Erythroblast (primary cell): ENCODE measurements at regions not wholly inside any gene's neighbourhood (a gene's known extent, or its start where the extent isn't known, plus 50 kb on each side); places are given as distances from the start of the nearest gene placed in this dataset.
"Not testable (repeated sequence)": the region's sequence is repeated elsewhere in the genome, so short reads cannot be mapped to it uniquely, and the experiment has no call there.

ENCODE experiments used
- DNase-seq, 2 experiments: peaks; one replicate each; lab custom pipeline; 2025; lab: John Stamatoyannopoulos, UW
- GATA1 ChIP-seq: IDR thresholded peaks from 2 replicates; pipeline ENCODE4 v1.6.1; 2011; ENCODE audit warnings: low read depth, mild to moderate bottlenecking, control low read depth, low read length, moderate library complexity
- POLR2A ChIP-seq: IDR thresholded peaks from 2 replicates; pipeline ENCODE4 v1.6.1; 2011; ENCODE audit warnings: mild to moderate bottlenecking, low read length

DNA sequence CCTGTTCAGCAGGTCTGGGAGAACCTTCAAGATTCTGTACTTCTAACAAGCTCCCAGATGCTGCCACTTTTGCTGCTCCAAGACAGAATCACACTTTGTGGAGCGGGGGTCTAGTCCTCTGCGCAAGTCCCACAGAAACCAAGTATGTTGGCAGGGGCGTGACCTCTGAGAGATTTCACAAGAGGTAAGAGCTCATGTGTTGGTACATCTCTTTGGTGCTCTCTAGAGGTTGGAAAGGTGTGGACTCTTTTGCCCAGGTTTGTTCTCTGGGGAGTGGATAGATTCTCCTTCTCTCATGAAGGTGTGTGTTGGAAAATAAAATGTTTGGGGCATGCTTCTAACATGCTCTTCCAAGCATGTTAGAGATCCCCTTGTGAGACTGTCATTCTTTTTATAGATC lies 340.9 kb upstream of the IRAK1BP1 start:
- no peak for DNase-seq
- TF ChIP-seq GATA1 = no peak
- no peak for TF ChIP-seq POLR2A

DNA sequence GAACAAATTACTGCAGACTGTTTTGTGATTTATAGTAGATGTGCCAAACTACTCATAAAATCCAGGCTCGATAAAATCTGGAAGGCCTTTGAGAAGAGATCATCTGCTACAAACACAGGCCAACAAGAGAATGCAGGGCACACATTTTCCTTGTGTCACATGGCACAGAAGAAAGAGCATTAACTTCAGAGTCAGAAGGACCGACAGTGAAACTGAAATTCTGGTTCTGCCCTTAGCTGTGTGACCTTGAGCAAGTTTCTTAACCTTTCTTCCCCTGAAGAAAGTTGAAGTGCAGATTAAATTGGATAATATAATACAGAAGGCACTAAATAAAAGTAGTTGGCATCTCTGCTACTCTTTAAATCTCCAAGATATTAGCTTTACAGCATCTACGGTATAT lies 338.4 kb upstream of the IRAK1BP1 start:
- no peak for DNase-seq
- no peak for TF ChIP-seq GATA1
- no peak for TF ChIP-seq POLR2A

GRCh38 chr6:78530208-78530607 lies 337.1 kb upstream of the IRAK1BP1 start:
- no peak for DNase-seq
- TF ChIP-seq GATA1 (no peak), POLR2A (no peak)

GRCh38 chr6:78533426-78533825 lies 333.9 kb upstream of the IRAK1BP1 start:
- TF ChIP-seq GATA1 (no peak), POLR2A (no peak)

DNA sequence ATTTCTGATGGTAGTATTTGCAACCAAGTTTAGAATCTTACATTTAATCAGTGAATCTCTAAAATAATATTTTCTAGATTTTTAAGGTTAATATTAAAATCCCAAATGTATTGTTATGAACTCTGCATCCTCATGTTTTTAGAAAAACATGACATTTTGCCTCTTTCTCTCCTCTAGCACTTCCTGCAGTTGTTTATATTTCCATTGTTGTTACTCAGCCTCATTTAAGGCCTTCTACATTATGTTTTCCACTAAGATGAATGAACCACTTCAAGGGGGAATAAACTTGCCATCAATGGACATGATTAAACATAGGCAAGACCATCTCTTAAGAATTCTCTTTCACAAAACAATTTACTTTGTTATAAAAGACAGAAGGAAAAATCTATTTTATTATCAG lies 333.5 kb upstream of the IRAK1BP1 start:
- no peak for TF ChIP-seq GATA1
- TF ChIP-seq POLR2A = no peak
- no peak for DNase-seq

More at GRCh38 chr6:78533426-78533825, 333.9 kb upstream of the IRAK1BP1 start:
- no peak for DNase-seq

DNA sequence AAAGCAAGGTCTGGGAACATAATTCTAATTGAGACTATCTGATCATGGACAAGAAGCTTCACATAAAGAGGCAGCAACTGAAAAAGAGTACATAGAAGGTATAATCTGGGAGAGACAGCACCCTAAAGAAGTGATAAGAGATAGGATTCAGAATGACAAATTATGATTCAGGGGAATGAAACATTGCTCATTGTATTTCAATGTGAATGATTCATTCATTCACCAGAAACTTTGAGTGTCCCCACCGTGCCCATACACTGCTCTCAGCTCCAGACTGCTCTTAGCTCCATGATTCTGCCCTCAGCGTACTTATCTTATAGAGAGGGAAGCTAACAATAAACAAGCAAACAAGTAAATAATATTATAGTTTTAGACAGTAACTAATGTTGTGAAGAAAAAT lies 329.3 kb upstream of the IRAK1BP1 start:
- no peak for DNase-seq
- TF ChIP-seq POLR2A = no peak

GRCh38 chr6:78547636-78548035 lies 319.7 kb upstream of the IRAK1BP1 start:
- not testable (repeated sequence) for DNase-seq

DNA sequence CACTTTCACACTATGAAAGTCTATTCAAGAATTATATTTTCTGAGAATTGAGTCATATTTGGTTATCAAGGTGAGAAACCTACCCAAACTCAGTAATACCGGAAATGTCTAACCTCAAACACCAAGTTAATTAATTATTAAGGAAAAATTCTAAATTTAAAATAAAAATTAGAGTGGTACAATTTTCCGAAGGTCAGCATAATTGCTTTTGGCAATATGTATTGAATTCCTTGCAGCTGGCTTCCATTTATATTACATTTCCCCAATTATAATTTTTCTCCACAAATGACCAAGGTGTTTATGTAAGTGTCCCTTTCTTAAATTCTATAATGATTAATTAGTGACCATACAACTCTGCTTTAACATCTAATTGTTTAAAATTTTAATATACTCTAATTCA lies 316.0 kb upstream of the IRAK1BP1 start:
- DNase-seq = no peak
- no peak for TF ChIP-seq POLR2A
- TF ChIP-seq GATA1 = no peak

- TF ChIP-seq GATA1 = no peak
- TF ChIP-seq POLR2A = no peak
Observed at GRCh38 chr6:78552435-78552834, 314.9 kb upstream of the IRAK1BP1 start.

DNA sequence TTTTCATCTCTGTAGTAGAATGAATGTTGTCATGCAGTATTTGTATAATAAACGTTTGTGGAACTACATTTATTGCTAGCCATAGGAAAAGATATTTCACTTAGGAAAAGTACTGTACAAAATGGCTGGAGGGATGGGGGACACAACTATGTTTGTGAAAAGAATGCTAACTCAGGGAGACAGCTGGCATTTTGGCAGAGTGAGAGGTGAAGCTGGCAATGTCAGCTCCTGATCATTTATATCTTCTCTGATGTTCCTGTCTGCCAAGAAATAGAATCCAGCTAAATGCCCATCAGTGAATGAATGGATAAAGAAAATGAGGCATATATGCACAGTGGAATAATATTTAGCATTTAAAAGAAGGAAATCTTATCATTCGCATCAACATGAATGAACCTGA lies 313.0 kb upstream of the IRAK1BP1 start:
- TF ChIP-seq POLR2A (no peak), GATA1 (no peak)
- no peak for DNase-seq

More at GRCh38 chr6:78552435-78552834, 314.9 kb upstream of the IRAK1BP1 start:
- no peak for DNase-seq

DNA sequence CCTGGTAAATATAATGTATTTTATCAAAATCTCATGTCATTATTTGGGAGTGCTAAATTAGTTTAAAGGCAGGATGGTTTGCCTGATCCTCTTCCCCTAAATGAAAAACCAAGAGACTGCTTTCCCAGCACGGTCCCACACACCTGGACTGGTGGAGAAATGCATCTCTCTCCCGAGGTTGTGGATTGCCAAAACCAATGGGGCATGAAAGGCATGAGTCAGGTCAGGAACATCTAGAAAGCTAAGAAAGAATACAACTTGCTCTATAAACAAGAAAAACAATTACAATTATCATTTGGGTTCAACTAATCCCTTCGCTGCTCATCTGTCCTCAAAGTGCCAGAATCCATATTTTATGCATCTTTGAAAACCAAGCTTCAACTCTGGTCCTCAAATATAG lies 308.3 kb upstream of the IRAK1BP1 start:
- no peak for DNase-seq
- TF ChIP-seq POLR2A (no peak), GATA1 (no peak)

DNA sequence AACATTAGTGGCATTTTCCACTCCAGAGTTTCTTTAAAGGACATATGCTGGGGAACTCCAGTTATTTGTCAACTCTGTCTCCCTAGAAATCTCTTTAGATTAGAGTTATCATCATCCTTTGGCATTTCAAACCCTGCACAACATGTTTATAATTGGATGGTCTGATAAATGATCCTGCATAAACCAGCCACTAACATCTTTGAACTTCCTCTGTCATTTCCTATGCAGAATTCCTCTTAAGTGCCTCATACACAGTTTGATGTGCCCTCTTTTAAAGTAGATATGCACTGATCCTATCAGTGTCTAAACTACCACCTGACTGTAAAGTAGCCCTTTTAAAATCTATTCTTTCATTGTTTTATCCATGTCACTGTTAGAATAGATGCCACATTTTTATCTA lies 306.3 kb upstream of the IRAK1BP1 start:
- DNase-seq = no peak
- no peak for TF ChIP-seq POLR2A
- TF ChIP-seq GATA1 = no peak

DNA sequence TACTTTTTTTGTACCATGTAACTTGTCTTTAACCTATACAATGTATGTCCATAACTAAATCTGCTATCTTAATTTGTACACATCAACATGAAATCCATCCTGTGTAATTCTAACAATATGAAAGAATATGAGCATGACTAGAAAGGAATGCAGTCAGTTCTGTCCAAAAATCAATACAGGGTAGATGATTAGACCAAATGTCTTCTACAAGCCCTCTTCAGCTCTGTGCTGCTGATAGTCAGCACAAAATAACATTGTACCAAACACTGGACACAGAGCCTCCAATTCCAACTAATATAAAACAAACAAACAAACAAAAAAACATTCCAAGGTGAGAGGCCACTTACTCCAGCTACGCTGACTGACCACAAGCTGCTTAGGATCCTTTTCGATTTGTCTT lies 301.4 kb upstream of the IRAK1BP1 start:
- no peak for TF ChIP-seq GATA1
- no peak for TF ChIP-seq POLR2A
- DNase-seq = no peak

DNA sequence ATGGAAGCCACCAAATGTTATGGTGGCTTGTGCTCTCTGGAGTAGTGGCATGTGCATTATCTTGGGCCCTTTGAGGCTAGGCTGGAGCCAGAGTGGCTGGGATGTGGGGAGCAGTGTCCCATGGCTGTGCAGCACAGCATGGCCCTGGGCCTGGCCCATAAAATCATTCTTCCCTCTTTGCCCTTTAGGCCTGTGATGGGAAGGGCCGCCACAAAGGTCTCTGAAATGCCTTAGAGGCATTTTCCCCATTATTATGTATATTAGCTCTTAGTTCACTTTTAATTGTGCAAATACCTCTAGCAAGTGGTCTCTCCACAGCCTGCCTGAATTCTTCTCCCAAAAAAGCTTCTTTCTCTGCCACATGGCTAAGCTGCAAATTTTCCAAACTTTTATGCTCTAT lies 297.3 kb upstream of the IRAK1BP1 start:
- no peak for DNase-seq
- TF ChIP-seq GATA1 = no peak
- no peak for TF ChIP-seq POLR2A

DNA sequence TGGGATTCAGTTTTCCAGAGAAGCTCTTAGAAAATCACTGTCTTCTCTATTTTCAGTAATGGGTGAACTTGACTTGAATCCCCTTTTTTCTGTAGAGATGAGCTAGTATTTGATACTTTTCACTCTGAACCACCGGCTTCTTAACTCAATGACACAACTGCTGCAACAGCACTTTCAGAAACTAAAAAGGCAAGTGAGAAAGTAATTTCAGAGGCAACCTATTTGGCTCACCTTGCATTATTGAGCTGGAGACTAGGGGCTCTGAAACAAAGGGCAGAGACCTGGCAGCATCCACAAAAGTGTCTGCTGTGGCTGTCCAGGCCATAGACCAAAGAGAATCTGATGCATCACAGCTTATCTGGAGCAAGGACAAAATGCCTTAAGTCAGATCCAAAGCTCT lies 289.8 kb upstream of the IRAK1BP1 start:
- TF ChIP-seq GATA1 = no peak
- TF ChIP-seq POLR2A = no peak
- DNase-seq = no peak

DNA sequence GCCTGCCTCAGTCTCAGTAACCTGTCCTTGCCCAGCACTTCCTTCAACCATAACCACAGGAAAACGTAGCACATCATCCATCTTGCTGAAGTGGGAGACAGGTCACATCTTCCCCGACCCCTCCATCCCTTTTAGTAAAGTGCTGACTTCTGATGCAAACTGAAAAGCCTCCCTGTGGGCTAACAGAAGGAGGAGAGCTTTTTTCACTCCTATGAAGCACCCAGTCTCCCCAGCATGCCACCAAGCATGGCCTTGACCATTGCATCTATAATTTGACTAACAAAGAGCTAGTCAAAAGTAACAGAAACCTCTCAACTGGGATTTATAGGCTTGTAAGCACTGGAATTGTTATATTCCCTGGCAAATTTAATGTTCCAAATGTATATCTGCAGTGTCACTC lies 288.9 kb upstream of the IRAK1BP1 start:
- DNase-seq = no peak
- no peak for TF ChIP-seq GATA1
- TF ChIP-seq POLR2A = no peak

GRCh38 chr6:78580923-78581322 lies 286.4 kb upstream of the IRAK1BP1 start:
- TF ChIP-seq GATA1 (no peak), POLR2A (no peak)
- DNase-seq = no peak
